ENCODE measurements at regions not wholly inside any gene's neighbourhood (a gene's known extent, or its start where the extent isn't known, plus 50 kb on each side); places are given as distances from the start of the nearest gene placed in this dataset.

DNA sequence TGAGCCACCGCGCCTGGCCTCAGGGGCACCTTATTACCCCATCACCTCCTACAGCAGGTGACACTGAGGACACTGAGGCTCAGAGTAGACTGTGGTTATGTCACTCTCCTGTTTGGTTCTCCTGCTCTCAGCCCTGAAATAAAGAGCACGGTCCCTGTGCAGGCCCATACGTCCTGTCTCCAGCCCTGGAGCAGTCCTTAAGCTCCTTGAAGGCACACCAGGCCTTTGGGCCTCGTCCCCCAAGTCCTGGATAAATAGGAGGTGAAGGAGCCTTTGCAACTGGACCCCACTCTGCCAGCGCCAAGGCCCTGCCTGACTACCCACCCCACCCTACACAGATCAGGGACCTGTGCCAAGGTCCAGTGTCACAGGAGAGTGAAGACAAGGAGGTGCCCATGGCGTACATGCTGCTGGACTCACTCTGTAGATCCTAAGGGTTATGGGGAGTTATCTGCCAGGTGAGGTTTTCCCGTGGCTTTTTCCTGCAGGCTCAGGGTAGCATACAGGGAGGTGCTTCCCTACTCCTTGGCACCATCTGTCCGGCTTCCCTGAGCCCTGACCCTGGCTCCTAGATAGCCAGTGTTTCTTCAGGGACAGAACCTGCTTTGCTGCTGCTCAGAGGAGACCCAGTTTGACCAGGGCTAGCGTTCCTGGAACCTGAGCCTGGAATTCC is 253.2 kb downstream of the SEC14L1 start:
- in situ Hi-C loops (cut with HindIII; ENCODE audit: low pct_ligation_motif_present, low pct_unique_long_range_greater_than_20kb, low sequenced_read_pairs) = no loop called here
- DNase-seq = no peak

DNA sequence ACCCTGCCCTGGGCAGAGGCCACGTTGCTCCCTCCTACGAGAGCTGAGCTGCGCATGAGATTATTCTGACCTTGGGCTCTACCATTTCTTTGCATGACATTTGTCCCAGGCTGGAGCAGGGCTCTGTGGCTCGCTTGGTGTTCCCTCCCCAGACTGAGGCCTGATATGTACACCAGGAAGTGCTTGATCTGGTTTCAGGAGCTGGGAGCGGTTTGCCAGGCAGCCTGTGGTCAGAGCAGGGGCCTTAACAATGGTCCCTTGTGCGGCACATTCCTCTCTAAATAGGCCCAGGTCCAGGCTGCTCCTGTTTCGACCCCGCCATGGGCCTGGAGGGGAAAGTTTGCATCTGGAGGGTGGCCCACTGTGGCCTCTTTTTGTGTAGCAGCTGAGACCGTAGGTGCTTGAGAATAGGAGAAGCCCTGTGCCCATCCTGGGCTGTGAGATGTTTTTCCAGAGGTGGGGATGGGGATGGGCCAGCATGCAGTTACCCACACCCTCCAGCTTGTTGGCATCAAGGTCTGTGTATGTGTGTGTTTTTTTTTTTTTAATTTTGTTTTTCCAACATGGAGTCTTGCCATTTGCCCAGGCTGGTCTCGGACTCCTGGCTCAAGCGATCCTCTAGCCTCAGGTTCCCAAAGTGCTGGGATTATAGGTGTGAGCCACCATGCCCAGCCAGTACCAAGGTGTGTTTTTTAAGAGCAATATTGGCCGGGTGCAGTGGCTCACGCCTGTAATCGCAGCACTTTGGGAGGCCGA is 253.9 kb downstream of the SEC14L1 start:
- in situ Hi-C loops (cut with HindIII; ENCODE audit: low pct_ligation_motif_present, low pct_unique_long_range_greater_than_20kb, low sequenced_read_pairs) = no loop called here
- DNase-seq = no peak

DNA sequence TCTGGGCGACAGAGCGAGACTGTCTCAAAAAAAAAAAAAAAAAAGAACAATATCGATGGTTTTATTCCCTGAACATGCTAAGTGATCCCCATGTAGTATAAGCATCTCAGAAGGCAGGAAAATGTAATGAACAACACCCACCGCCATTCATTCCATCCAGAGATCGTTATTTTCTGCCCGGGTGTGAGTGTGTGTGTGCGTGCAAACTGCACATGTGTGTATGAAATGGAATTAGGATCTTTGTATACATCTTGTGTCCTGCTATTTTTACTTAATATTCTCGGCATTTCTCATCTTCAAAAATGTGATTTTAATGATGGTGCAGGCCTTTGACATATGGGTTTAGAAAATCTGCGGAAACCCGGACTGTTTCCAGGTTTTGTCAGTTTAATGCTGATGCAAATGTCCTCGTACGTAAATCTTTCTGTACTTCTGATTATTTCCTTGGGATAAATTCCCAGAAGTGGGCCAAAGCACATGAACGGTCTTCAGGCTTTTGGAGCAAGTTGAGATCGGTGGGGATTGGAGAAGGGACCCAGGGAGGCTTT is 254.8 kb downstream of the SEC14L1 start:
- in situ Hi-C loops (cut with HindIII; ENCODE audit: low pct_ligation_motif_present, low pct_unique_long_range_greater_than_20kb, low sequenced_read_pairs) = no loop called here
- no peak for DNase-seq

DNA sequence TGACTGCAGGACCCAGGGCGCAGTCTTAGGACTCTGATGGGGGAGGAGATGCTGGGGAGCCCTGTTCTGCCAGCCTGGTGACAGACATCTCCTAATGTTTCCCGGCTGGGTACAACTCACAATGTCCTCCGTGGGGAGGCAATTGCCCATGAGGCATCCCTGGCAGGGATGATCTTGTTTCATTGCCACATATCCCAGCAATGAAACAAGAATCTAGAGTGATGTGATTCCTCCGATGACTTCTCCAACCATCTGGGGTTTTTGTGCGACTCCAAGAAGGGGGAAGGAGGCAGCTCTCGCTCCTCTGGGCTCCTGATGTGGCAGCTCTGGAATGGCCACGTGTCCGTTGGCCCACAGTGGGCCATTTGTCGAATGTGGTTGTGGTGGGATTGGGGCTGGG is 255.8 kb downstream of the SEC14L1 start:
- in situ Hi-C loops (cut with HindIII; ENCODE audit: low pct_ligation_motif_present, low pct_unique_long_range_greater_than_20kb, low sequenced_read_pairs) = no loop called here
- DNase-seq = no peak

DNA sequence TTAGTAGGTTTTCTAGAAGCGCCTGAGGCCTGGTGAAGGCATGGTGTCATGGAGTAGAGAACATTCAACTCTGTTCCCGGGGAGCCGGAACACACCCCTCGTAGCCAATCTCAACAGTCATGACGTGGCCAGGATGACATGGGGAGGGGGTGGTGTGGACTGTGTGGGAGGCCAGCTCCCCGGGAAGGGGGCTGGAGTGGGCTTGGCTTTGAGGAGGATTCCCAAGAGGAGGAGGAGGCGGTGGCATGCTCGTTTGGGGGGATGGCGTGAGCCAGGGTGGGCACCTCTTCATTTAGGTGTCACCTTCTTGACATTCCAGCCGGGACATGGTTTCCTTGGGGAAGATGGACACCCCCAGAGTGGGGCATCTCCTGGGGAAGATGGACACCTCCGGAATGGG is 257.5 kb downstream of the SEC14L1 start:
- no peak for DNase-seq
- in situ Hi-C loops (cut with HindIII; ENCODE audit: low pct_ligation_motif_present, low pct_unique_long_range_greater_than_20kb, low sequenced_read_pairs) = no loop called here

DNA sequence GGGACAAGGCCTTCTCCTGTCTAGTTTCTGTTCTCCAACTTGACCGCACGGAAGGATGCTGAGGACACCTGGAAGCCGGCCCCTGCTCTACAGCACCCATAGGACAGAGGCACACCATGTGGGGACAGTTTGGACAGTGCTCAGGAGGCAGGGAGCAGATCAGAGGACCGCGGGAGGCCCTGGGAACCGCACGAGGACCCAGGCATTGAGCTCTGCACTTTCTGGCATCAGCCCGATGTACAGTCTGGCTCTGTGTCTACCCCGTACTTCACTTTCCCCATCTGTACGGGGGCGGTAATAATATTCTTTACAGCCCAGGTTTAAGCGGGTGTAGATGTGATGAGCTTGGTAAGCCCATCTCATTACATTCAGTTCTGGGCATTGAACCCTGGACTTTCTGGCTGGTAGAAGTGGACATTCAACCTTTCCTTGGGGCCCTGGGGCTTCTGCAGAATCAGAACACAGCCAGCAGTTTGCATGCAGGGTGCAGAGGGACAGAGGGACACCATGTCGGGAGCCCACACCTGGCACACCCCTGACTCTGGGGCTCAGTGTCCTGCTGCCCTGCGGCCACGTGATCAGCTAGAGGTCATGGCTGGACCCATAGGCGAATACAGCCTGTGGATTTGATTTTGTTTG is 258.7 kb downstream of the SEC14L1 start:
- in situ Hi-C loops (cut with HindIII; ENCODE audit: low pct_ligation_motif_present, low pct_unique_long_range_greater_than_20kb, low sequenced_read_pairs) = no loop called here
- no peak for DNase-seq

DNA sequence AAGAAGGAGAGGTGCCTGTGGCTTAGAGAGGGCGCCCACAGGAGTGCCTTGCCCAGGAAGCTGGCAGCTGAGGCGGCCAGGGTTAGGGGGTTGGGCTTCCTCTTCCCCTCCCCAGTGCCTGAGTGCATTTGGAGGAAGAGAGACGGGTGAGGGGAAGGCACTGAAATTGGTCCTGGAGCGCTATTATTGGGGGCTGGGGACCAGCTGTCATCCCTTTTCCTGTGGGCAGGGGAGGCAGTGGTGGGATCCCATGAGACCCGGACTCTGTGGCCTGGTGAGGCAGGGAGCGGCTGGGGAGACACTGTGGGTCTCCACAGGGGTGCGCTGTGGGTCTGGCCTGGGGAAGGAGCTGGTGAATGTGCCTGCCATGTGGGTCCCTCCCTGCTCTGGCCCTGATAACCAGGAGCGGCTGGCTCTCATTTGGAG is 259.7 kb downstream of the SEC14L1 start:
- in situ Hi-C loops (cut with HindIII; ENCODE audit: low pct_ligation_motif_present, low pct_unique_long_range_greater_than_20kb, low sequenced_read_pairs) = no loop called here
- no peak for DNase-seq

DNA sequence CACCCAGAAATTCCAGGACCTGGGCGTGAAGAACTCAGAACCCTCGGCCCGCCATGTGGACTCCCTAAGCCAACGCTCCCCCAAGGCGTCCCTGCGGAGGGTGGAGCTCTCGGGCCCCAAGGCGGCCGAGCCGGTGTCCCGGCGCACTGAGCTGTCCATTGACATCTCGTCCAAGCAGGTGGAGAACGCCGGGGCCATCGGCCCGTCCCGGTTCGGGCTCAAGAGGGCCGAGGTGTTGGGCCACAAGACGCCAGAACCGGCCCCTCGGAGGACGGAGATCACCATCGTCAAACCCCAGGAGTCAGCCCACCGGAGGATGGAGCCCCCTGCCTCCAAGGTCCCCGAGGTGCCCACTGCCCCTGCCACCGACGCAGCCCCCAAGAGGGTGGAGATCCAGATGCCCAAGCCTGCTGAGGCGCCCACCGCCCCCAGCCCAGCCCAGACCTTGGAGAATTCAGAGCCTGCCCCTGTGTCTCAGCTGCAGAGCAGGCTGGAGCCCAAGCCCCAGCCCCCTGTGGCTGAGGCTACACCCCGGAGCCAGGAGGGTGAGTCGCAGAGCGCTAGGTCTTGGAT is 261.5 kb downstream of the SEC14L1 start:
- in situ Hi-C loops (cut with HindIII; ENCODE audit: low pct_ligation_motif_present, low pct_unique_long_range_greater_than_20kb, low sequenced_read_pairs) = no loop called here

DNA sequence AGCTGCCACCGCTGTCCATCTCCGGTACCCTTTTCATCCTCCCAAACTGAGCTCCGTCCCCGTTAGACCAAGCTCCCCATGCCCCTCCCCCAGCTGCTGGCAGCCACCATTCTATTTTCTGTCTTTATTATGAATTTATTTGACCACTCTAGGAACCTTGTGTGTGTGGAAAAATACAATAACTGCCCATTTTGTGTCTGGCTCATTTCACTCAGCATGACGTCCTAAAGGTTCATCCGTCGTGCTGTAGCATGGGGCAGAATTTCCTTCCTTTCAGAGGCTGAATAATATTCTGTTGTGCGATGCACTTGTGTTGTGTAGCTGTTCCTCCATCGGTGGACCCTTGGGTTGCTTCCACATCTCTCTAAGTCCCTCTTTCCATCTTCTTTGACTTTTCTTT is 263.1 kb downstream of the SEC14L1 start:
- in situ Hi-C loops (cut with HindIII; ENCODE audit: low pct_ligation_motif_present, low pct_unique_long_range_greater_than_20kb, low sequenced_read_pairs) = no loop called here
- no peak for DNase-seq

More for the DNA sequence above, 261.5 kb downstream of the SEC14L1 start:
- no peak for DNase-seq

DNA sequence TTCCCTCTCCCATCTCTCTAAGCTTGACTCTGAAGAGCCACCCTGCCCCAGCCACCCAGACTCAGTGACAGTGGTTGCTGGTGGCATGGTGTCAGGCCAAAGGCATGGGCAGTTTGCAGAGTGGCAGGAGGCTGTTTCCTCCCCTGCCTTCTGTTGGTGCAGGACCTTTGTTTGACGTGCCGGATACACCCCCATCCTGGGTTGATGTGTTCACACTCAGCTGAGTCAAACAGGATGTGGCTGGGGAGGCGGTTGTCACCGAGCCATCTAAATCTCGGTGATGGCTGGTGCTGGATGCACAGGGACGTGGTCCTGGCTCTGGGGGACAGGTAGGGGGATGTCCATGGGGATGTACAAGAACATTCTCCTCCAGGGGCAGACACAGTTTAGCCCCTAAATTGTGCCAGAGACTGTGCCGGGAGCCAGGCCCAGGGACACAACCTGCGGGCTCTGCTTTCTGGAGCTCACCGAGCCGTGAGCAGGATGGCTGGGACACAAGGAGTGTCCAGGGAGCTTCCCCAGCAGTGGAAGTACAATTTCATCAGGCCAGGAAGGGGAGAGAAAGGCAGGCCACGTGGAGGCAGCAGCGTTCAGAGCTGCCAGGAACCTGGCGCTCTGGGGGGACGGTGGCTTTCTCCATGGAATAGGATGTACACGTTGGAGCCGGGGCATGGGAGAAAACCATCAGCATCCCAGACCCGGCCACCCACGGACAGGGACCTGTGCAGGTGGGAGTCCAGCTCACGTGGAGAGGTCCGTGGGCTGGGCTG is 264.2 kb downstream of the SEC14L1 start:
- in situ Hi-C loops (cut with HindIII; ENCODE audit: low pct_ligation_motif_present, low pct_unique_long_range_greater_than_20kb, low sequenced_read_pairs) = no loop called here
- DNase-seq = no peak

DNA sequence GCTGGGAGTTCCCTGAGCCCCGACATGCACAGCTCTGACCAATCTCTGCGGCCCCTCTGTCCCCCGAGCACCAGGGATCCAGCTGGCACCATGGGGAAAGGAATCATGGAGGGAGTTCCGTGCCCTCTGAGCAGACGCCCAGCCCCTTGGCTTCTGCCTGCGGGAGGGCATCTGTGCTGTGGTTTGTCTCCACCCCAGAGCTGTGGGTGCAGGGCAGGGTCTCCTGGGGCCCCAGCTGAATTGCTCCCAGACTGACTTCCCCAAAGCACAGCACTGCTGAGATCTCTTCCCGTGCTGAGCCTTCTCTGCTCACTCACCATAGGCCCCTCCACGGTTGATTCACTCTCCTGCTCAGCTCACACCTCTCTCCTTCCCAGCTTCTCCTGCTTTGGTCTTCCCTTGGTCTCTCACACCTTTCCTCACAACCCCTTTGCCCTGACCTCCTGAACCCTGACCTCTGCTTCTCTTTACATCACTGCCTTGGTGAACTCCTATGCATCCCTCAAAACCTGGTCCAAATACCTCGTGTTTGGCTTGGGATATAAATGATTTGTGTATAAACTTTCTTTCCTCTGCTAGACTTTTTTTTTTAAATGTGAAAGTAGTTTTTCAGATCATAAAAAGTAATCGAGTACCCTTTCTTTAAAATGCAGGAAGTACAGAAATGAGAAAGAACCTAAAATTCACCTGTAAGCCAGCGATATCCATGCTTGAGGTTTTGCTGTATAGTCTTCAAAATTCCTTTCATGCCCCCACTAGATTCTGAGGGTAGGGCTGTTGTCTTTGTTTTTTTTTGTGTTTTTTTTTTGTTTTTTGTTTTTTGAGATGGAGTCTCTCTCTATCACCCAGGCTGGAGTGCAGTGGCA is 265.3 kb downstream of the SEC14L1 start:
- DNase-seq = no peak
- in situ Hi-C loops (cut with HindIII; ENCODE audit: low pct_ligation_motif_present, low pct_unique_long_range_greater_than_20kb, low sequenced_read_pairs) = no loop called here

DNA sequence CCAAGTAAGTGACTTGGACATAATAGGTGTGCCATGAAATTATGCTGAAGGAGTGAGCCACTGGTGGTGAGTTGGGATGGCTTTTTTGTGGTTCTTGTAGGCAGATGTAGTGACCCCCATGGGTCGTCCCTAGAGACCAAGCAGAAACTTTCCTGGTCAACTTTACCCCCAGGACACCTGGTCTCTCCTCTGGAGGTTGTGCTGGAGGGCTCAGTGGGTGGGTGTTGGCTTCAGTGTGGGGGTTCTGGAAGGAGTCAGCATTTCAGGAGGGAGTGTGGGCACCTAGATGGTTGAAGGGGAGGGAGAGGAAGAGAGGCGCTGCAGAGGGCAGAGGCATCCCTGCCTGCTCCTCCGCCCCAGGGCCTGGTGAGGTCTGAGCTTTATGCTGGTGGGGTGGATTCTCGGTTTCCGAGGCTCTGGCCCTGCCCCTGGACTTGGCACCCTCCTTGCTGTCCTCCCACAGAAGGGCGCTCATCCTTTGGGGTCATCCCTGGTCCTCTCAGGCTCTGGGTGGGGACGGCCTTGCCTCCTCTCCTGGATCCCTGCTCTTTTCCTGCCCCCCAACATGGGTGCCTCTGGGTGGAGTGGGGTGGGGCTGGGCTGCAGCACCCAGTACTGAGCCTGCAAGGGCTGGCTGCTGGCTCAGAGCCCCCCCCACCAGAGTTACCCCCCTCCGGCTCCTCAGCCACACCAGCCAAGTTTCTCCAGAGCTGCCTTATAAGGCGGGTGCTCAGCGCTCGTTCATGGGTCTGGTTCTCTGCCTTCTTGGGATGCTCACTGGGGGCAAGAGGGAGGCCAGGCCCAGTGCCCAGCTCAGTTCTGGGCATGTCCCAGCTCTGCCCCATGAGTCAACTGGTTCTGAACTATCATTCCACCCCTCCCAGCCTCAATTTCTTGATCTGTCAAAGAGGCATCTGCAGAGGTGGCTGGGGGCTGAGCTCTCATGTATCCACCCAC is 266.8 kb downstream of the SEC14L1 start:
- no peak for DNase-seq
- in situ Hi-C loops (cut with HindIII; ENCODE audit: low pct_ligation_motif_present, low pct_unique_long_range_greater_than_20kb, low sequenced_read_pairs) = no loop called here

DNA sequence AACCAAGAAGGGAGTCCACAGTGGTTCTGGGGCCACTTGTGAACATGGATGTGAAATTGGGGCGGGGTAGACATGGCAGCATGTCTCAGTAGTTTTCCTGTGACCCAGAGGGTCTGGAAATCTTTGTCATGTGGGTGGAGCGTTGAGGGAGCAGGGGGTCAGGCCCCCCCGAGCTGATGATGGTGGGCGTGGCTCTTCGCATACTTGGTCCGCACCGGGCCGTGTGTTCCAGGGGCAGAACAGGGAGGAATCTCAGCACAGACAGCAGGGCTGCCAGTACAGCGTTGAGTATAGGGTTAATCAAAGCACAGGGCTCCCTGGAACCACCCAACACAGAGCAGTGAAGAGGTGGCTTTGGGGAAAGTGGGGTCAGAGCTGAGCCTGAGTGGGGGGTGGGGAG is 267.5 kb downstream of the SEC14L1 start:
- in situ Hi-C loops (cut with HindIII; ENCODE audit: low pct_ligation_motif_present, low pct_unique_long_range_greater_than_20kb, low sequenced_read_pairs) = no loop called here
- no peak for DNase-seq

DNA sequence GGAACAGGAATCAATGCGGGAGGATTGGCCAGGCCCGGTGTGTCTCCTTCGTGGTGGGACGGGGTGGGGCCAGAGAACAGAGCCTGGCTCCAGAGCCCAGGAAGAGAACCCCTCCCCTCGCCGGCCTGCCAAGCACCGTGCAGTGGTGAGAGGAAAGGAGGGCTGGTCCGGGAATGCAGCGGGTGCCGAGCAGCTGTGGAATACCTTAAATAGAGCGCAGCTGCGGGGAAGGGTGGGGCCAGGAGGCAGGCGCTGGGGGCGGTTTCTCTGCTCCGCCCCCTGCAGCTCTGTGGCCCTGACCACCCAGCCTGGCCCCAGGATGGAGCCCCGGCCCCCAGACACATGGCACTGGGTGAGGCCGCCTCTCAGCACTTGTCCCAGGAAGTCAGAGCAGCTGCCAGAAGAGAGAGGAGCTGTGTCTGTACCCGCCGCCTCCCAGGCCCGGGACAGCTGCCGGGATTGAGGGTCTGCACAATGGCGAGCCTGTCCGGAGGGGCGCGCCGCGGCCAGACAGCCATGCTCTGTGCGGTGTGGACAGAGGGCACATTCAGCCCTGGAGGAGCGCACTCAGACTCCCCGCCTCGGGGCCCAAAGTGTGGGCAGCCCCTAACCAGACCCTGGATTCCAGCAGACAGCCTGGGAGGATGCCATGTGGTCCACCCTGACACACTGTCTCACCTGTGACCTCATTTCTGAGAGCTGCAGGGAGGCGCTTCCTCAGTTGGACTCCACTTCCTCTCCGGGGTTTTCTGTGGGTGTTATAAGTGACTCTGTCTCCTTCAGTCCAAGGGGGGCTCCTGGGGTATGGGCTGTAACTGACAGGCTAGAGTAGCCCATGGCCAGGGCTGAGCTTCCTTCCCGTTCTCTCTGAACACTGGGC is 268.8 kb downstream of the SEC14L1 start:
- in situ Hi-C loops (cut with HindIII; ENCODE audit: low pct_ligation_motif_present, low pct_unique_long_range_greater_than_20kb, low sequenced_read_pairs) = no loop called here
- DNase-seq = no peak

DNA sequence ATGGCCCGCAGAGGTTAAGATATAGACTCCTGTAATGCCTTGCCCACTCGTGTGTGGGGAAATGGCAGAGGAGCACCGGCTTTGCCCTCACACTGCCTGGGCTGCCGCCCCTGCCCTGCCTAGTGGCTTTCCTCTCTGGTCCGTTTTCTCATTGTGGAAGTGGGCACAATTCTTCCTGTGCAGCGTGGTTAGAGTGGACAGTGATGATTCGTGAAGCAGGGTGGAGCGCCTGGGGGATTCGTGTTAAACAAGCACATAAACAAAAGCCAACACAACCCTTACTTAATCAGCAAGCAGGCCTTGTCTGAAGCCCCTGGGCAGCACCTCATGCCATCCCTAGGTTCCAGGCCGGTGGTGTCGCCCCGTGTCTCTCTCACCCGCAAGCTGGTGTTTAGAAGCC is 269.7 kb downstream of the SEC14L1 start:
- no peak for DNase-seq
- in situ Hi-C loops (cut with HindIII; ENCODE audit: low pct_ligation_motif_present, low pct_unique_long_range_greater_than_20kb, low sequenced_read_pairs) = no loop called here

Data from ACHN (cell line).